DND-41 (cell line): ENCODE measurements at regions not wholly inside any gene's neighbourhood (a gene's known extent, or its start where the extent isn't known, plus 50 kb on each side); places are given as distances from the start of the nearest gene placed in this dataset.

Source experiments
- ATAC-seq: fragments of 200-7000 bp; cut with Tn5 transposase; 3 replicates; pipeline ENCODE4 v1.9.1; 2021; ENCODE audit warnings: low read depth; ENCODE audit not compliant: insufficient read depth
- DNase-seq: peaks from one replicate; pipeline ENCODE4 v3.0.0-alpha.2; 2020
- H2AFZ ChIP-seq: 2 replicates; pipeline ENCODE4 v1.6.0; 2012; ENCODE audit warnings: low read depth, low read length
- H3K27ac ChIP-seq: 2 replicates; pipeline ENCODE4 v1.5.1; 2012; ENCODE audit warnings: low read length, inconsistent platforms
- H3K27me3 ChIP-seq: fragments of 200-600 bp; sonication (generic); 2 replicates; pipeline ENCODE4 v1.6.0; 2012; ENCODE audit warnings: low read length, mild to moderate bottlenecking, inconsistent platforms; ENCODE audit not compliant: insufficient read depth, poor library complexity
- H3K36me3 ChIP-seq: 2 replicates; pipeline ENCODE4 v1.5.1; 2012; ENCODE audit warnings: low read length, inconsistent platforms; ENCODE audit not compliant: insufficient read depth
- H3K4me1 ChIP-seq: 2 replicates; pipeline ENCODE4 v1.5.1; 2012; ENCODE audit warnings: mild to moderate bottlenecking, low read length; ENCODE audit not compliant: insufficient read depth
- H3K4me2 ChIP-seq: 2 replicates; pipeline ENCODE4 v1.6.0; 2012; ENCODE audit warnings: mild to moderate bottlenecking, moderate library complexity, low read length, inconsistent platforms; ENCODE audit not compliant: insufficient read depth
- H3K4me3 ChIP-seq, 2 experiments: fragments of 200-600 bp in 1 of 2; shearing (Covaris generic) in 1 of 2; 2 replicates each; pipeline ENCODE4 v1.5.1; 2012 to 2016; ENCODE audit warnings: inconsistent platforms in 2 of 2, low read length in 2 of 2, mild to moderate bottlenecking in 2 of 2, low read depth in 1 of 2, moderate library complexity in 1 of 2
- H3K79me2 ChIP-seq: 2 replicates; pipeline ENCODE4 v1.6.0; 2012; ENCODE audit warnings: low read length, inconsistent platforms; ENCODE audit not compliant: insufficient read depth
- H3K9ac ChIP-seq: 2 replicates; pipeline ENCODE4 v1.6.0; 2012; ENCODE audit warnings: low read depth, mild to moderate bottlenecking, inconsistent platforms, low read length, moderate library complexity
- H3K9me3 ChIP-seq: 2 replicates; pipeline ENCODE4 v1.5.1; 2012; ENCODE audit warnings: low read length, moderate library complexity, mild to moderate bottlenecking, inconsistent platforms; ENCODE audit not compliant: insufficient read depth, severe bottlenecking
- H4K20me1 ChIP-seq: 2 replicates; pipeline ENCODE4 v1.6.0; 2012; ENCODE audit warnings: low read length; ENCODE audit not compliant: insufficient read depth
- EZH2 ChIP-seq: IDR thresholded peaks from 3 replicates; pipeline ENCODE4 v1.6.1; 2012; ENCODE audit warnings: borderline replicate concordance, low read depth, mild to moderate bottlenecking, moderate library complexity, low read length, inconsistent platforms; ENCODE audit not compliant: severe bottlenecking
- TF ChIP-seq, protein P1 (sequence below): IDR thresholded peaks from 2 replicates; pipeline ENCODE4 v1.5.1; 2012; ENCODE audit warnings: borderline replicate concordance, low read length, moderate library complexity, mild to moderate bottlenecking; ENCODE audit not compliant: poor library complexity, severe bottlenecking; ENCODE audit errors: extremely low read depth

DNA sequence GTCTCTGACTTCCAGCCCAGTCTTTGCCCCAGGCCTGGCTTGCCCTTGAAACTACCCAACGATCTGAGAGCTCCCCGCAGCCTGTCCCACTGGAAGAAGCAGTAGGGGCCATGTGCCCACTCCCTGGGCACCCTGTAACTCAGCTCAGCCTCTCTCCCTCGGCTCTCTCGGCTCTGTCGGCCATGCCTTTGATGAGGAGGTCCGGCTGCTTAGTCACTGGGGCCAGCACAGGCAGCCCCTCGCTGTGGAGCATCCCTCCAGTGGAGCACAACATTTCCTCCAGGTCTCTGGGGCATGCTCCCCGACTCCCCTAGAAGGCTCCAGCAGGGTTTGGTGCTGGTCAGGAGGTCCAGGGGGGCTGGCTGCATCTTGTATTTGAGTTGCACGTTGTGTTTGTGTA, 83.3 kb upstream of the DISP3 start:
- Histone ChIP-seq H3K79me2 (no peaks in the 10 kb centered on the region), H3K4me1 (peaks cover 5% of the 10 kb centered on the region; the same call in 1 of the 2 replicates), H3K4me2 (no peak overlapping the region), H2AFZ (no peak overlapping the region), H3K27me3 (peaks cover 7% of the 10 kb centered on the region), H3K36me3 (no peaks in the 10 kb centered on the region), H3K4me3 (no peak overlapping the region), H3K9me3 (no peaks in the 10 kb centered on the region), H3K9ac (no peak overlapping the region), H3K27ac (no peak overlapping the region), H4K20me1 (no peaks in the 10 kb centered on the region)
- TF ChIP-seq, protein P1, sequence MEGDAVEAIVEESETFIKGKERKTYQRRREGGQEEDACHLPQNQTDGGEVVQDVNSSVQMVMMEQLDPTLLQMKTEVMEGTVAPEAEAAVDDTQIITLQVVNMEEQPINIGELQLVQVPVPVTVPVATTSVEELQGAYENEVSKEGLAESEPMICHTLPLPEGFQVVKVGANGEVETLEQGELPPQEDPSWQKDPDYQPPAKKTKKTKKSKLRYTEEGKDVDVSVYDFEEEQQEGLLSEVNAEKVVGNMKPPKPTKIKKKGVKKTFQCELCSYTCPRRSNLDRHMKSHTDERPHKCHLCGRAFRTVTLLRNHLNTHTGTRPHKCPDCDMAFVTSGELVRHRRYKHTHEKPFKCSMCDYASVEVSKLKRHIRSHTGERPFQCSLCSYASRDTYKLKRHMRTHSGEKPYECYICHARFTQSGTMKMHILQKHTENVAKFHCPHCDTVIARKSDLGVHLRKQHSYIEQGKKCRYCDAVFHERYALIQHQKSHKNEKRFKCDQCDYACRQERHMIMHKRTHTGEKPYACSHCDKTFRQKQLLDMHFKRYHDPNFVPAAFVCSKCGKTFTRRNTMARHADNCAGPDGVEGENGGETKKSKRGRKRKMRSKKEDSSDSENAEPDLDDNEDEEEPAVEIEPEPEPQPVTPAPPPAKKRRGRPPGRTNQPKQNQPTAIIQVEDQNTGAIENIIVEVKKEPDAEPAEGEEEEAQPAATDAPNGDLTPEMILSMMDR, result no peak
- TF ChIP-seq EZH2, result no peak
- DNase-seq (no peak), ATAC-seq (peak; percentile 35; the same call in 1 of the 3 replicates)

DNA sequence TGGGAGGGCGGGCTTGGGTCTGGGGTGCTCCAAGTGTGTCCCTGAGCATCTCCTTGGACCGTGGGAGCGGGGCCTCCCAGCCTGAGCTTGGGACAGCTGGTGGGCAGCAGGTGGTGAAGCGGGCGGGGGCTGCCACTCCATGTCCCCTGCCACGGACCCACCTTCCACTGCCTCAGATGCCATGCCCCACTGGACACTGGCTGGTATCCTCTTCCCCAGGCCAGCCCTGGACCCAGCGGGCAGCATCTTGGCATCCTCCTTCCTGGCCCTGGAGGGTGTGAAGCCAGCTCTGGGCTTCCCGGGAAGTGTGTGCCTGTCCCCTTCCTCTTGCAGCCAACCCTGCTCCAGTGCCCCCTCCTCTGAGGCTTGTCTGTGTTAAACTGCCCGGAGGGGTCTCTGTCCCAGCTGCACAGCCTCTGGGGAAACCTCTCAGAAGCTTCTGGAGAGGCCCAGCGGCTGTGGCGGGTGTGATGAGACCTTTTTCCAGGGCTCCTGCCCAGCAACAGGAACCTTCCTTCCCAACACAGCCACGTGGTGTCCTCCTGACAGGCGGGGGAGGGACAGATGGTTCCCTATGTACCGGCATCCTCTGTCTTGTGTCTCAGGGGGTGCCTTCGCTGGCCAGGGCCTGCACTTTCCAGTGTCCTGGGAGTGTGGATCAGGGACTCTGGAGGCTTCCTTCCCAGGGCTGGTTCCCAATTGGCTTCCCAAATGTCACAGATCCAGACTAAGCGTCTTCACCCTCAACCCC, 81.6 kb upstream of the DISP3 start:
- Histone ChIP-seq H2AFZ (no peak overlapping the region), H3K9ac (no peak overlapping the region), H3K4me3 (no peak overlapping the region), H3K36me3 (no peaks in the 10 kb centered on the region), H3K9me3 (no peaks in the 10 kb centered on the region), H3K4me1 (peaks cover 5% of the 10 kb centered on the region; the same call in 1 of the 2 replicates), H3K27me3 (peaks cover 7% of the 10 kb centered on the region), H4K20me1 (no peaks in the 10 kb centered on the region), H3K27ac (no peak overlapping the region), H3K4me2 (no peak overlapping the region), H3K79me2 (no peaks in the 10 kb centered on the region)
- no peak for TF ChIP-seq EZH2
- TF ChIP-seq, protein P1, result no peak
- DNase-seq, result no peak
- no peak for ATAC-seq

- Histone ChIP-seq H3K27ac (no peak overlapping the region), H3K9me3 (no peaks in the 10 kb centered on the region), H2AFZ (no peak overlapping the region), H3K4me2 (no peak overlapping the region), H3K36me3 (no peaks in the 10 kb centered on the region), H3K27me3 (peaks cover 7% of the 10 kb centered on the region), H3K9ac (no peak overlapping the region), H3K4me1 (peaks cover 5% of the 10 kb centered on the region; the same call in 1 of the 2 replicates), H3K4me3 (no peak overlapping the region), H4K20me1 (no peaks in the 10 kb centered on the region), H3K79me2 (no peaks in the 10 kb centered on the region)
- no peak for TF ChIP-seq EZH2
- TF ChIP-seq, protein P1, result no peak
- DNase-seq (no peak), ATAC-seq (no peak)
Measured at GRCh38 chr1:11399250-11399649, 79.7 kb upstream of the DISP3 start.
